ENCODE measurements at regions not wholly inside any gene's neighbourhood (a gene's known extent, or its start where the extent isn't known, plus 50 kb on each side); places are given as distances from the start of the nearest gene placed in this dataset.

- no peaks in the 10 kb centered on the region for H3K27me3 ChIP-seq (ENCODE audit: control insufficient read depth, insufficient read depth, low read length)
- H3K9me3 ChIP-seq (ENCODE audit: control insufficient read depth, insufficient read depth, low read length) = no peaks in the 10 kb centered on the region
- H3K4me3 ChIP-seq (ENCODE audit: low read depth, low read length) = no peak overlapping the region
- H3K9ac ChIP-seq (ENCODE audit: low read depth, low read length) = no peak overlapping the region
- H3K36me3 ChIP-seq (ENCODE audit: control insufficient read depth, insufficient read depth, low read length) = no peaks in the 10 kb centered on the region
- H3K4me1 ChIP-seq (ENCODE audit: control insufficient read depth, insufficient read depth, low read length) = no peaks in the 10 kb centered on the region
These were observed 289.7 kb downstream of the PBX3 start for GRCh38 chr9:126036881-126037291.

GRCh38 chr9:126038790-126039189 lies 287.8 kb upstream of the MVB12B start:
- H3K27me3 ChIP-seq (ENCODE audit: control insufficient read depth, insufficient read depth, low read length) = no peaks in the 10 kb centered on the region

GRCh38 chr9:126043681-126044080 lies 282.9 kb upstream of the MVB12B start:
- Histone ChIP-seq H3K4me1 (ENCODE audit: control insufficient read depth, insufficient read depth, low read length) (no peaks in the 10 kb centered on the region), H3K36me3 (ENCODE audit: control insufficient read depth, insufficient read depth, low read length) (no peaks in the 10 kb centered on the region), H3K9me3 (ENCODE audit: control insufficient read depth, insufficient read depth, low read length) (no peaks in the 10 kb centered on the region), H3K4me3 (ENCODE audit: low read depth, low read length) (no peak overlapping the region), H3K27me3 (ENCODE audit: control insufficient read depth, insufficient read depth, low read length) (no peaks in the 10 kb centered on the region), H3K9ac (ENCODE audit: low read depth, low read length) (no peak overlapping the region)

More at GRCh38 chr9:126038790-126039189, 287.8 kb upstream of the MVB12B start:
- Histone ChIP-seq H3K4me3 (ENCODE audit: low read depth, low read length) (no peak overlapping the region), H3K4me1 (ENCODE audit: control insufficient read depth, insufficient read depth, low read length) (no peaks in the 10 kb centered on the region), H3K9me3 (ENCODE audit: control insufficient read depth, insufficient read depth, low read length) (no peaks in the 10 kb centered on the region), H3K9ac (ENCODE audit: low read depth, low read length) (no peak overlapping the region), H3K36me3 (ENCODE audit: control insufficient read depth, insufficient read depth, low read length) (no peaks in the 10 kb centered on the region)

- H3K9ac ChIP-seq (ENCODE audit: low read depth, low read length) = no peak overlapping the region
- H3K4me3 ChIP-seq (ENCODE audit: low read depth, low read length) = no peak overlapping the region
- no peaks in the 10 kb centered on the region for H3K36me3 ChIP-seq (ENCODE audit: control insufficient read depth, insufficient read depth, low read length)
- no peaks in the 10 kb centered on the region for H3K27me3 ChIP-seq (ENCODE audit: control insufficient read depth, insufficient read depth, low read length)
- no peaks in the 10 kb centered on the region for H3K4me1 ChIP-seq (ENCODE audit: control insufficient read depth, insufficient read depth, low read length)
- no peaks in the 10 kb centered on the region for H3K9me3 ChIP-seq (ENCODE audit: control insufficient read depth, insufficient read depth, low read length)
These were observed 277.5 kb upstream of the MVB12B start for GRCh38 chr9:126049088-126049487.

GRCh38 chr9:126049896-126050604 lies 276.6 kb upstream of the MVB12B start:
- H3K4me3 ChIP-seq (ENCODE audit: low read depth, low read length) = no peak overlapping the region
- H3K27me3 ChIP-seq (ENCODE audit: control insufficient read depth, insufficient read depth, low read length) = no peaks in the 10 kb centered on the region
- H3K9ac ChIP-seq (ENCODE audit: low read depth, low read length) = no peak overlapping the region
- no peaks in the 10 kb centered on the region for H3K36me3 ChIP-seq (ENCODE audit: control insufficient read depth, insufficient read depth, low read length)
- H3K4me1 ChIP-seq (ENCODE audit: control insufficient read depth, insufficient read depth, low read length) = no peaks in the 10 kb centered on the region
- no peaks in the 10 kb centered on the region for H3K9me3 ChIP-seq (ENCODE audit: control insufficient read depth, insufficient read depth, low read length)

GRCh38 chr9:126050605-126050990 lies 276.0 kb upstream of the MVB12B start:
- Histone ChIP-seq H3K4me1 (ENCODE audit: control insufficient read depth, insufficient read depth, low read length) (no peaks in the 10 kb centered on the region), H3K4me3 (ENCODE audit: low read depth, low read length) (no peak overlapping the region), H3K9me3 (ENCODE audit: control insufficient read depth, insufficient read depth, low read length) (no peaks in the 10 kb centered on the region), H3K27me3 (ENCODE audit: control insufficient read depth, insufficient read depth, low read length) (no peaks in the 10 kb centered on the region), H3K36me3 (ENCODE audit: control insufficient read depth, insufficient read depth, low read length) (no peaks in the 10 kb centered on the region), H3K9ac (ENCODE audit: low read depth, low read length) (no peak overlapping the region)

- Histone ChIP-seq H3K9me3 (ENCODE audit: control insufficient read depth, insufficient read depth, low read length) (no peaks in the 10 kb centered on the region), H3K9ac (ENCODE audit: low read depth, low read length) (no peak overlapping the region), H3K4me3 (ENCODE audit: low read depth, low read length) (no peak overlapping the region), H3K4me1 (ENCODE audit: control insufficient read depth, insufficient read depth, low read length) (no peaks in the 10 kb centered on the region), H3K36me3 (ENCODE audit: control insufficient read depth, insufficient read depth, low read length) (no peaks in the 10 kb centered on the region), H3K27me3 (ENCODE audit: control insufficient read depth, insufficient read depth, low read length) (no peaks in the 10 kb centered on the region)
These were observed 275.0 kb upstream of the MVB12B start for GRCh38 chr9:126051446-126052130.

- Histone ChIP-seq H3K4me3 (ENCODE audit: low read depth, low read length) (no peak overlapping the region), H3K9ac (ENCODE audit: low read depth, low read length) (no peak overlapping the region), H3K27me3 (ENCODE audit: control insufficient read depth, insufficient read depth, low read length) (no peaks in the 10 kb centered on the region), H3K36me3 (ENCODE audit: control insufficient read depth, insufficient read depth, low read length) (no peaks in the 10 kb centered on the region), H3K9me3 (ENCODE audit: control insufficient read depth, insufficient read depth, low read length) (no peaks in the 10 kb centered on the region), H3K4me1 (ENCODE audit: control insufficient read depth, insufficient read depth, low read length) (no peaks in the 10 kb centered on the region)
These were observed 273.8 kb upstream of the MVB12B start for GRCh38 chr9:126052791-126053190.

GRCh38 chr9:126053913-126054312 lies 272.7 kb upstream of the MVB12B start:
- no peak overlapping the region for H3K4me3 ChIP-seq (ENCODE audit: low read depth, low read length)
- no peaks in the 10 kb centered on the region for H3K36me3 ChIP-seq (ENCODE audit: control insufficient read depth, insufficient read depth, low read length)
- H3K4me1 ChIP-seq (ENCODE audit: control insufficient read depth, insufficient read depth, low read length) = no peaks in the 10 kb centered on the region
- H3K9me3 ChIP-seq (ENCODE audit: control insufficient read depth, insufficient read depth, low read length) = no peaks in the 10 kb centered on the region
- H3K27me3 ChIP-seq (ENCODE audit: control insufficient read depth, insufficient read depth, low read length) = no peaks in the 10 kb centered on the region
- no peak overlapping the region for H3K9ac ChIP-seq (ENCODE audit: low read depth, low read length)

GRCh38 chr9:126055381-126055985 lies 271.1 kb upstream of the MVB12B start:
- Histone ChIP-seq H3K9ac (ENCODE audit: low read depth, low read length) (no peak overlapping the region), H3K4me1 (ENCODE audit: control insufficient read depth, insufficient read depth, low read length) (no peaks in the 10 kb centered on the region), H3K4me3 (ENCODE audit: low read depth, low read length) (no peak overlapping the region), H3K27me3 (ENCODE audit: control insufficient read depth, insufficient read depth, low read length) (no peaks in the 10 kb centered on the region), H3K9me3 (ENCODE audit: control insufficient read depth, insufficient read depth, low read length) (no peaks in the 10 kb centered on the region), H3K36me3 (ENCODE audit: control insufficient read depth, insufficient read depth, low read length) (no peaks in the 10 kb centered on the region)

GRCh38 chr9:126056312-126057021 lies 270.2 kb upstream of the MVB12B start:
- no peaks in the 10 kb centered on the region for H3K9me3 ChIP-seq (ENCODE audit: control insufficient read depth, insufficient read depth, low read length)
- H3K4me3 ChIP-seq (ENCODE audit: low read depth, low read length) = no peak overlapping the region
- no peaks in the 10 kb centered on the region for H3K27me3 ChIP-seq (ENCODE audit: control insufficient read depth, insufficient read depth, low read length)
- H3K36me3 ChIP-seq (ENCODE audit: control insufficient read depth, insufficient read depth, low read length) = no peaks in the 10 kb centered on the region
- H3K4me1 ChIP-seq (ENCODE audit: control insufficient read depth, insufficient read depth, low read length) = no peaks in the 10 kb centered on the region
- no peak overlapping the region for H3K9ac ChIP-seq (ENCODE audit: low read depth, low read length)
